Activated B cell treated with CpG ODN at 0.5 μM for 24 hours (primary cell): ENCODE measurements at regions not wholly inside any gene's neighbourhood (a gene's known extent, or its start where the extent isn't known, plus 50 kb on each side); places are given as distances from the start of the nearest gene placed in this dataset.

Experiments used
- ATAC-seq: fragments of 200-7000 bp; cut with Tn5 transposase; one replicate; pipeline ENCODE4 v1.10.0; 2021; ENCODE audit warnings: low read depth, mild to moderate bottlenecking, moderate library complexity
- CTCF ChIA-PET: fragments of 350-600 bp; sonication (Branson Sonifier 250); formaldehyde crosslinking; loops from one replicate; lab custom pipeline; 2021; ENCODE audit warnings: antibody characterized with exemption; lab: Charles Lee
- POLR2A ChIA-PET: fragments of 350-600 bp; sonication (Branson Sonifier 250); formaldehyde crosslinking; loops from one replicate; lab custom pipeline; 2021; ENCODE audit warnings: antibody characterized with exemption; lab: Charles Lee
- DNase-seq: peaks from one replicate; pipeline ENCODE4 v3.0.0; 2022
- H3K27ac Mint-ChIP-seq: one replicate; pipeline ENCODE4 v1.8.0; 2020; ENCODE audit warnings: mixed read lengths
- H3K27me3 Mint-ChIP-seq: one replicate; pipeline ENCODE4 v1.8.0; 2021; ENCODE audit warnings: mixed read lengths
- H3K36me3 Mint-ChIP-seq: one replicate; pipeline ENCODE4 v1.8.0; 2021; ENCODE audit warnings: low read depth, mixed read lengths
- H3K4me1 Mint-ChIP-seq: one replicate; pipeline ENCODE4 v1.8.0; 2021; ENCODE audit warnings: mixed read lengths
- H3K4me3 Mint-ChIP-seq: one replicate; pipeline ENCODE4 v1.8.0; 2020; ENCODE audit warnings: mild to moderate bottlenecking, mixed read lengths
- H3K9me3 Mint-ChIP-seq: one replicate; pipeline ENCODE4 v1.8.0; 2020; ENCODE audit warnings: mixed read lengths
- intact Hi-C: fragments of 100-400 bp; cut with micrococcal nuclease; formaldehyde crosslinking; loops from one replicate; pipeline ENCODE4 v1.15.1; 2024
- TF ChIP-seq, protein P1 (sequence below): fragments of 200-600 bp; IDR thresholded peaks from one replicate; pipeline ENCODE4 v1.8.0; 2022; ENCODE audit warnings: antibody characterized with exemption, mild to moderate bottlenecking

- ChIA-PET CTCF (no interaction called here), POLR2A (no interaction called here)
- Mint-ChIP-seq H3K4me3 (no peak overlapping the region), H3K36me3 (no peaks in the 10 kb centered on the region), H3K27ac (no peak overlapping the region), H3K4me1 (no peaks in the 10 kb centered on the region), H3K27me3 (no peaks in the 10 kb centered on the region), H3K9me3 (no peaks in the 10 kb centered on the region)
- TF ChIP-seq, protein P1, sequence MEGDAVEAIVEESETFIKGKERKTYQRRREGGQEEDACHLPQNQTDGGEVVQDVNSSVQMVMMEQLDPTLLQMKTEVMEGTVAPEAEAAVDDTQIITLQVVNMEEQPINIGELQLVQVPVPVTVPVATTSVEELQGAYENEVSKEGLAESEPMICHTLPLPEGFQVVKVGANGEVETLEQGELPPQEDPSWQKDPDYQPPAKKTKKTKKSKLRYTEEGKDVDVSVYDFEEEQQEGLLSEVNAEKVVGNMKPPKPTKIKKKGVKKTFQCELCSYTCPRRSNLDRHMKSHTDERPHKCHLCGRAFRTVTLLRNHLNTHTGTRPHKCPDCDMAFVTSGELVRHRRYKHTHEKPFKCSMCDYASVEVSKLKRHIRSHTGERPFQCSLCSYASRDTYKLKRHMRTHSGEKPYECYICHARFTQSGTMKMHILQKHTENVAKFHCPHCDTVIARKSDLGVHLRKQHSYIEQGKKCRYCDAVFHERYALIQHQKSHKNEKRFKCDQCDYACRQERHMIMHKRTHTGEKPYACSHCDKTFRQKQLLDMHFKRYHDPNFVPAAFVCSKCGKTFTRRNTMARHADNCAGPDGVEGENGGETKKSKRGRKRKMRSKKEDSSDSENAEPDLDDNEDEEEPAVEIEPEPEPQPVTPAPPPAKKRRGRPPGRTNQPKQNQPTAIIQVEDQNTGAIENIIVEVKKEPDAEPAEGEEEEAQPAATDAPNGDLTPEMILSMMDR, result no peak
- intact Hi-C loops, result no loop called here
- ATAC-seq (no peak), DNase-seq (no peak)
Measured at GRCh38 chr4:123990310-123990870, 593.8 kb downstream of the SPRY1 start.

DNA sequence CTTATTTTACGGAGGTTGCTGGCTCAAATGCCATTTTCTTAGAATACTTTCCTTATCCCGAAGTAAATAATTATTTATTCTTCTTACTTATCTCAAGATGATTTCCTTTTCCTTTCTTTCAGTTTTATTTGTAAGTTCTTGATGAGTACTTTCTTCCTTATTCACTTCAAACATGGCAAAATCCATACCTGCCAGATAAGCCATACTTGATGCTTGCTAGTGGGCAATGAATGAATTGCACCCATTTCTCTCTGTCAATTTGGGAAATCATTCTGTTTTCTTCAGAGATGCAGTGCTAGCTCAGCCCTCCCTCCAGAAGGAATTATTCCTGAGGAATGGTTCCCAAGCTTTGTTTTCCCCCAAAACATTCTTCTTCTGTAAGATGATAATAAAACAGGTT is 598.3 kb downstream of the SPRY1 start:
- POLR2A ChIA-PET, result no interaction called here
- no peaks in the 10 kb centered on the region for H3K27me3 Mint-ChIP-seq
- TF ChIP-seq, protein P1, result no peak
- H3K9me3 Mint-ChIP-seq, result no peaks in the 10 kb centered on the region
- H3K27ac Mint-ChIP-seq, result no peak overlapping the region
- H3K36me3 Mint-ChIP-seq, result no peaks in the 10 kb centered on the region
- CTCF ChIA-PET, result no interaction called here
- no peak for DNase-seq
- no peak overlapping the region for H3K4me3 Mint-ChIP-seq
- intact Hi-C loops, result no loop called here
- H3K4me1 Mint-ChIP-seq, result no peaks in the 10 kb centered on the region
- ATAC-seq, result no peak

GRCh38 chr4:123995936-123996335 is 599.3 kb downstream of the SPRY1 start:
- ChIA-PET CTCF (no interaction called here), POLR2A (no interaction called here)
- TF ChIP-seq, protein P1, result no peak
- H3K4me1 Mint-ChIP-seq, result no peaks in the 10 kb centered on the region
- DNase-seq (no peak), ATAC-seq (no peak)
- H3K9me3 Mint-ChIP-seq, result no peaks in the 10 kb centered on the region
- no peaks in the 10 kb centered on the region for H3K27me3 Mint-ChIP-seq
- no peaks in the 10 kb centered on the region for H3K36me3 Mint-ChIP-seq
- no peak overlapping the region for H3K4me3 Mint-ChIP-seq
- intact Hi-C loops, result no loop called here
- H3K27ac Mint-ChIP-seq, result no peak overlapping the region

DNA sequence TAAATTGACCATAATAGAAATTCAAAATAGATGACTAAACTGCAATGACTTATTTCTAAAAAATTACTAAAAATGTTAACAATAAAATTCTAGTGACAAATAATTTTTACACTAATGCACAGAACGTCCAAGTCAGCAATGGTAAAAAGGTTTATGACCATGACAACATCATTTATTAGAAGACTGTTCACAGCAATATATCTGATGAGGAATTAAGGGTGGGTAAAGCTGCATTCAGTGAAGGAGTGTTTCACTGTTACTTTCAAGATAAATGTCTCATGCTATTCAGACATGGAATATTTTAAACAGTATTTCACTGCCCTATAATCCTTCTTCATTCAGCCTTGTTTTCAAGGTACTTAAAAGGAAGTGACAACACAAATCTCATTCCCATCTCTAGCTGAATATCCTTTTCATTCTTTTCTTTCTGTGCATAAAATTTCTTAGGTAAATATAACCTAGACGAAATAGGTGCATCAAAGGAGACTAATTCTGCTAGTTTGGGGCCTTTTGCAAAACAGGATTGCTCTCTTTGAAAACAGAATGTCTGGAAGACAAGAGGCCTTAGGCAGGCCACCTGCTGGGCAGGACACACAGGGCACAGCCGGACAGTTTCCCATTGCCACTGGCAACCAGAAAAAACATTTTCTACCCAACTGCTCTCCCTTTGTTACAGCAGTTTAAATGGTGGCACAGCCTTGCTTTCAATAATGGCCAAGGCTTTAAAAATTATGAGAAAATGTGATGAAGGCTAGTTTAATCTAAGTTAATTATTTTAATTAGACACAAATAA is 600.3 kb downstream of the SPRY1 start:
- ChIA-PET POLR2A (no interaction called here), CTCF (no interaction called here)
- ATAC-seq, result no peak
- Mint-ChIP-seq H3K27ac (no peak overlapping the region), H3K36me3 (no peaks in the 10 kb centered on the region), H3K9me3 (no peaks in the 10 kb centered on the region), H3K4me1 (no peaks in the 10 kb centered on the region), H3K27me3 (no peaks in the 10 kb centered on the region), H3K4me3 (no peak overlapping the region)
- intact Hi-C loops, result no loop called here
- no peak for DNase-seq
- TF ChIP-seq, protein P1, result no peak

- ATAC-seq, result no peak
- DNase-seq, result no peak
- no peaks in the 10 kb centered on the region for H3K4me1 Mint-ChIP-seq
- TF ChIP-seq, protein P1, result no peak
- CTCF ChIA-PET, result no interaction called here
- no peaks in the 10 kb centered on the region for H3K27me3 Mint-ChIP-seq
- H3K27ac Mint-ChIP-seq, result no peak overlapping the region
- intact Hi-C loops, result no loop called here
- POLR2A ChIA-PET, result no interaction called here
- no peaks in the 10 kb centered on the region for H3K36me3 Mint-ChIP-seq
- H3K4me3 Mint-ChIP-seq, result no peak overlapping the region
- no peaks in the 10 kb centered on the region for H3K9me3 Mint-ChIP-seq
Measured at GRCh38 chr4:123997776-123998449, 601.3 kb downstream of the SPRY1 start.
